H1 (cell line): ENCODE measurements at regions not wholly inside any gene's neighbourhood (a gene's known extent, or its start where the extent isn't known, plus 50 kb on each side); places are given as distances from the start of the nearest gene placed in this dataset.

Source experiments
- CTCF ChIA-PET: fragments of 300-600 bp; sonication (Branson Sonifier 250); formaldehyde crosslinking; loops from one replicate; lab custom pipeline; 2021; ENCODE audit not compliant: partially characterized antibody; lab: Charles Lee
- POLR2A ChIA-PET: fragments of 300-600 bp; sonication (Branson Sonifier 250); formaldehyde crosslinking; loops from one replicate; lab custom pipeline; 2021; ENCODE audit warnings: inconsistent platforms; ENCODE audit not compliant: partially characterized antibody; lab: Charles Lee
- DNase-seq, 2 experiments: peaks; one replicate each; pipeline versions ENCODE4 v3.0.0 to v3.0.0-alpha.2; 2010 to 2022; ENCODE audit warnings: low spot score in 2 of 2, low read depth in 1 of 2, mixed read lengths in 1 of 2
- FAIRE-seq: peaks from 2 replicates; lab custom pipeline; 2011; peaks lifted over from hg19 to GRCh38; lab: Jason Lieb, UNC
- H2AFZ ChIP-seq: 2 replicates; pipeline ENCODE4 v1.8.1; 2012; ENCODE audit warnings: low read length, inconsistent platforms
- H2AK5ac ChIP-seq: 2 replicates; pipeline ENCODE4 v1.6.1; 2013; ENCODE audit warnings: low read depth, low read length
- H2BK120ac ChIP-seq: replicated peaks from 2 replicates; pipeline ENCODE3; 2013; ENCODE audit warnings: low read depth, low read length, inconsistent platforms
- H2BK12ac ChIP-seq: 2 replicates; pipeline ENCODE4 v1.6.1; 2013; ENCODE audit warnings: low read depth, low read length
- H2BK15ac ChIP-seq: 2 replicates; pipeline ENCODE4 v1.6.1; 2013; ENCODE audit warnings: low read length
- H2BK20ac ChIP-seq: 2 replicates; pipeline ENCODE4 v1.6.1; 2013; ENCODE audit warnings: low read length
- H2BK5ac ChIP-seq: 2 replicates; pipeline ENCODE4 v1.6.1; 2013; ENCODE audit warnings: low read depth, low read length
- H3K14ac ChIP-seq: 2 replicates; pipeline ENCODE4 v1.6.1; 2013; ENCODE audit warnings: inconsistent platforms; ENCODE audit not compliant: insufficient read length
- H3K18ac ChIP-seq: 2 replicates; pipeline ENCODE4 v1.6.1; 2013; ENCODE audit warnings: low read length; ENCODE audit errors: extremely low read depth
- H3K23ac ChIP-seq: 2 replicates; pipeline ENCODE4 v1.6.1; 2013; ENCODE audit warnings: inconsistent platforms; ENCODE audit not compliant: insufficient read length
- H3K23me2 ChIP-seq: 2 replicates; pipeline ENCODE4 v1.6.1; 2013; ENCODE audit warnings: low read depth, low read length
- H3K27ac ChIP-seq: 2 replicates; pipeline ENCODE4 v1.6.1; 2011; ENCODE audit warnings: low read depth, low read length, inconsistent platforms
- H3K27me3 ChIP-seq, 4 experiments: replicated peaks in 1 of 4; 1 replicate in 1 of 4; 2 replicates in 3 of 4; pipeline versions ENCODE4 v1.6.1 to v1.8.1; 2011 to 2013; ENCODE audit warnings: low read length in 3 of 4, mild to moderate bottlenecking in 3 of 4, inconsistent platforms in 2 of 4, mixed read lengths in 2 of 4, moderate library complexity in 1 of 4; ENCODE audit not compliant: control insufficient read depth in 3 of 4, insufficient read depth in 3 of 4; ENCODE audit errors: extremely low read depth in 1 of 4
- H3K36me3 ChIP-seq, 4 experiments: 2 replicates each; pipeline versions ENCODE4 v1.6.1 to v1.8.1; 2011 to 2013; ENCODE audit warnings: mild to moderate bottlenecking in 4 of 4, low read length in 3 of 4, moderate library complexity in 2 of 4, control low read depth in 1 of 4, inconsistent platforms in 1 of 4; ENCODE audit not compliant: insufficient read depth in 4 of 4, control insufficient read depth in 2 of 4
- H3K4ac ChIP-seq: replicated peaks from 2 replicates; pipeline ENCODE3; 2013; ENCODE audit warnings: low read length, low read depth, mixed read lengths, inconsistent platforms; ENCODE audit not compliant: insufficient read length
- H3K4me1 ChIP-seq, 4 experiments: replicated peaks in 1 of 4; 1 replicate in 1 of 4; 2 replicates in 3 of 4; pipeline versions ENCODE4 v1.6.1 to v1.8.1; 2011 to 2013; ENCODE audit warnings: low read length in 3 of 4, inconsistent platforms in 2 of 4, mixed read lengths in 1 of 4; ENCODE audit not compliant: insufficient read depth in 4 of 4, control insufficient read depth in 3 of 4
- H3K4me2 ChIP-seq, 2 experiments: 2 replicates each; pipeline versions ENCODE4 v1.6.1 to v1.8.1; 2011 to 2013; ENCODE audit warnings: low read depth in 2 of 2, low read length in 2 of 2, control low read depth in 1 of 2, inconsistent platforms in 1 of 2, mild to moderate bottlenecking in 1 of 2; ENCODE audit not compliant: insufficient read depth in 1 of 2
- H3K4me3 ChIP-seq, 4 experiments: fragments of 200-600, 300-600 bp in 1 of 4; sonication (generic), shearing (Covaris generic), sonication (Bioruptor Twin) in 1 of 4; 2 replicates each; pipeline versions ENCODE4 v1.5.1 to v1.8.1; 2011 to 2016; ENCODE audit warnings: low read length in 4 of 4, low read depth in 3 of 4, control low read depth in 2 of 4, inconsistent platforms in 2 of 4, mild to moderate bottlenecking in 2 of 4, mixed read lengths in 1 of 4, moderate library complexity in 1 of 4; ENCODE audit not compliant: insufficient read depth in 2 of 4; ENCODE audit errors: extremely low read depth in 1 of 4
- H3K56ac ChIP-seq: replicated peaks from 2 replicates; pipeline ENCODE3; 2013; ENCODE audit warnings: low read depth, mild to moderate bottlenecking, mixed read lengths, low read length, inconsistent platforms; ENCODE audit not compliant: insufficient read length
- H3K79me1 ChIP-seq: 2 replicates; pipeline ENCODE4 v1.6.1; 2013; ENCODE audit warnings: low read depth, low read length, control low read depth
- H3K79me2 ChIP-seq, 2 experiments: 2 replicates each; pipeline versions ENCODE4 v1.6.1 to v1.8.1; 2012 to 2013; ENCODE audit warnings: low read length in 2 of 2, mild to moderate bottlenecking in 2 of 2, inconsistent platforms in 1 of 2; ENCODE audit not compliant: insufficient read depth in 2 of 2, control insufficient read depth in 1 of 2
- H3K9ac ChIP-seq, 4 experiments: replicated peaks in 1 of 4; 1 replicate in 1 of 4; 2 replicates in 3 of 4; pipeline versions ENCODE4 v1.6.1 to v1.8.1; 2011 to 2013; ENCODE audit warnings: low read depth in 3 of 4, low read length in 3 of 4, control low read depth in 2 of 4, mild to moderate bottlenecking in 2 of 4, moderate library complexity in 2 of 4, inconsistent platforms in 1 of 4; ENCODE audit errors: extremely low read depth in 1 of 4
- H3K9me3 ChIP-seq, 2 experiments: 2 replicates each; pipeline versions ENCODE4 v1.6.1 to v1.8.1; 2012 to 2013; ENCODE audit warnings: mild to moderate bottlenecking in 2 of 2, moderate library complexity in 2 of 2, control low read depth in 1 of 2, inconsistent platforms in 1 of 2, low read depth in 1 of 2, low read length in 1 of 2, mixed read lengths in 1 of 2; ENCODE audit not compliant: insufficient read depth in 2 of 2
- H4K20me1 ChIP-seq, 2 experiments: replicated peaks in 1 of 2; 2 replicates each; pipeline versions ENCODE3 to v1.8.1; 2011 to 2013; ENCODE audit warnings: inconsistent platforms in 2 of 2, low read length in 2 of 2, mild to moderate bottlenecking in 1 of 2; ENCODE audit not compliant: insufficient read depth in 2 of 2, control insufficient read depth in 1 of 2
- H4K5ac ChIP-seq: 2 replicates; pipeline ENCODE4 v1.6.1; 2013; ENCODE audit warnings: low read length, low read depth, mixed read lengths, inconsistent platforms; ENCODE audit not compliant: insufficient read length
- H4K8ac ChIP-seq: 2 replicates; pipeline ENCODE4 v1.8.0; 2013; ENCODE audit warnings: mild to moderate bottlenecking, moderate library complexity, low read length, inconsistent platforms; ENCODE audit not compliant: insufficient read depth; ENCODE audit errors: extremely low read depth
- H4K91ac ChIP-seq: replicated peaks from 2 replicates; pipeline ENCODE3; 2013; ENCODE audit warnings: low read length, mixed read lengths, inconsistent platforms; ENCODE audit not compliant: insufficient read length
- EZH2 ChIP-seq: fragments of 200-600 bp; sonication (generic); IDR thresholded peaks from 2 replicates; pipeline ENCODE4 v1.7.1; 2012; ENCODE audit warnings: low read depth, mild to moderate bottlenecking, moderate library complexity, low read length, inconsistent platforms; ENCODE audit not compliant: severe bottlenecking
- GABPA ChIP-seq: IDR thresholded peaks from 2 replicates; pipeline ENCODE4 v1.6.1; 2011; ENCODE audit warnings: mild to moderate bottlenecking, low read length, moderate library complexity, borderline replicate concordance; ENCODE audit not compliant: insufficient read depth
- GTF2F1 ChIP-seq: IDR thresholded peaks from 2 replicates; pipeline ENCODE4 v1.6.1; 2012; ENCODE audit warnings: low read depth, low read length, improper control_type of control experiment, borderline replicate concordance
- HDAC6 ChIP-seq: IDR thresholded peaks from one replicate; pipeline ENCODE4 v1.7.1; 2012; ENCODE audit warnings: low read depth, mild to moderate bottlenecking, inconsistent platforms, low read length, moderate library complexity
- MAX ChIP-seq: IDR thresholded peaks from 2 replicates; pipeline ENCODE4 v1.6.1; 2012; ENCODE audit warnings: inconsistent platforms
- PHF8 ChIP-seq: fragments of 200-600 bp; sonication (generic); conservative IDR thresholded peaks from 2 replicates; pipeline ENCODE4 v1.7.1; 2012; ENCODE audit warnings: low read depth, mild to moderate bottlenecking, inconsistent platforms, low read length, moderate library complexity
- RFX5 ChIP-seq: IDR thresholded peaks from 2 replicates; pipeline ENCODE4 v1.6.1; 2011; ENCODE audit warnings: low read depth, low read length, improper control_type of control experiment, borderline replicate concordance
- RNF2 ChIP-seq: fragments of 200-900, 300-1000 bp; sonication (generic); IDR thresholded peaks from 2 replicates; pipeline ENCODE4 v1.7.1; 2016; ENCODE audit warnings: borderline replicate concordance, low read depth, mild to moderate bottlenecking, antibody characterized with exemption, low read length; ENCODE audit not compliant: poor library complexity, severe bottlenecking; ENCODE audit errors: missing control alignments
- TEAD4 ChIP-seq: IDR thresholded peaks from 2 replicates; pipeline ENCODE4 v1.6.1; 2012; ENCODE audit warnings: low read depth, low read length, inconsistent platforms, mixed read lengths
- WGBS, 2 experiments: shearing (Covaris generic) in 1 of 2; methylation state at CpG; one replicate each; pipeline versions ENCODE4 v1.1.6 to v1.1.7; 2013 to 2015; ENCODE audit warnings: low lambda C conversion rate in 2 of 2, mixed read lengths in 2 of 2, inconsistent platforms in 1 of 2, low coverage in 1 of 2, missing lambda C conversion rate in 1 of 2; ENCODE audit not compliant: insufficient replicate concordance in 2 of 2, insufficient coverage in 1 of 2, insufficient read length in 1 of 2; ENCODE audit errors: extremely low coverage in 1 of 2, missing lambda C conversion rate in 1 of 2; 5-methylcytosine and 5-hydroxymethylcytosine counted together

DNA sequence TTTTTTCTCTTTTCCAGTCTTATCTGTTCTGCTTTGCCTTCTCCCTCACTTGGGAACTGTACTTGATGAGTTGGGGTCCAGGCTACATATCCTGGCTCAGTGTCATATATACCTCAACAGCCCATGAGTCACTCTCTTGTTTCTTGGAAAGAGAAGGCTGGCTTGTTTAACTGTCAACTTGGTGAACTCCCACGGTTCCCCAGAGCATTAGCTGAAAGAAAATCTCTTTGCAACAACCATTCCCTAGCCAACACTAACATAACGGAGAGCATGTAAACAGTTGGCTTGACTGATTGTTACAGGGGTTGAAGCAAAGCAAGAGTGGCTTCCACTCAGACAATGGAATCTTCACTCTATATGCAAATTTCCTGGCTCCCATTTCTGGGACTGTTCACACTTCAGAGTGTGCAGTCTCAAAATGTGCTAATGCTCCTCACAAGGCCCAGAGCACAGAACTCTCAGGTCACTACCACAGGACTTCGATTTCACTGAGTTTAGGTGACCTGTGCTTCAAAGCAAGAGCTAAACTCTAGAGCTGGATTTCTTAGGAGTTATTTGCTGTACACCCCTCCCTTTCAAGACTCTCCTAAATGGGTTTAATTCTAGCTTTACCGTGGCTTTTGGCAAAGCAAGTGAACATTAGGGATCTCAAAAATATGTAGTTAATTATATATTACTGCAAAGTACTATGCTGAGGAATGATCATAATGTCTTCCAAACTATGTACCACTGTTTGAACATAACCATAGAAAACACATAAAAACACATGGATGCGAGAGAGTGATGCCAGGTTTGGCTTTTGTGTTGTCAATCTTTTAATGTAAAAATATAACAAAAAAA lies 609.8 kb downstream of the RFPL4B start:
- FAIRE-seq (no peak), DNase-seq (no peak)
- Histone ChIP-seq H3K27me3 (no peaks in the 10 kb centered on the region), H3K9ac (no peak overlapping the region), H4K8ac (no peak overlapping the region), H3K9me3 (no peaks in the 10 kb centered on the region), H2BK15ac (no peak overlapping the region), H3K14ac (no peak overlapping the region), H2BK5ac (no peak overlapping the region), H3K56ac (no peak overlapping the region), H3K18ac (no peak overlapping the region), H4K5ac (no peak overlapping the region), H3K79me1 (no peaks in the 10 kb centered on the region), H3K36me3 (no peaks in the 10 kb centered on the region), H2AFZ (peak overlapping the region; percentile 23; the same call in 1 of the 2 replicates), H3K23ac (no peak overlapping the region), H4K20me1 (no peaks in the 10 kb centered on the region), H2AK5ac (no peak overlapping the region), H3K4me2 (no peak overlapping the region), H3K23me2 (no peaks in the 10 kb centered on the region), H2BK12ac (no peak overlapping the region), H3K4me3 (no peak overlapping the region), H3K4me1 (no peaks in the 10 kb centered on the region), H3K27ac (no peak overlapping the region), H3K4ac (no peak overlapping the region), H2BK20ac (no peak overlapping the region), H4K91ac (no peak overlapping the region), H2BK120ac (no peak overlapping the region), H3K79me2 (no peaks in the 10 kb centered on the region)
- WGBS, 2 experiments = 74% methylated on average over 5 of the region's 5 CpGs; no CpG with 5 or more reads in 1 of the 2 experiments
- ChIA-PET CTCF (interaction anchor here (0.6 kb wide), 1 partner anchor 9 kb away, joined by 3 read pairs; no protein-coding TSS in a partner anchor), POLR2A (no interaction called here)
- TF ChIP-seq RNF2 (no peak), TEAD4 (no peak), EZH2 (no peak), RFX5 (no peak), HDAC6 (no peak), PHF8 (no peak), GTF2F1 (no peak), GABPA (no peak), MAX (no peak)
